HG03039 (cell line): ENCODE measurements at regions not wholly inside any gene's neighbourhood (a gene's known extent, or its start where the extent isn't known, plus 50 kb on each side); places are given as distances from the start of the nearest gene placed in this dataset.
"Not testable (repeated sequence)": the region's sequence is repeated elsewhere in the genome, so short reads cannot be mapped to it uniquely, and the experiment has no call there.

Experiments
- ATAC-seq: cut with Tn5 transposase; IDR thresholded peaks from one replicate; pipeline ENCODE4 v1.9.1; 2021; ENCODE audit warnings: mild to moderate bottlenecking, moderate library complexity; ENCODE audit not compliant: unreplicated experiment

GRCh38 chr15:36133742-36134141, 445.7 kb upstream of the CDIN1 start:
- no peak for ATAC-seq

- ATAC-seq: no peak
These were observed 443.4 kb upstream of the CDIN1 start for GRCh38 chr15:36136049-36136448.

GRCh38 chr15:36152936-36153335, 426.5 kb upstream of the CDIN1 start:
- no peak for ATAC-seq

DNA sequence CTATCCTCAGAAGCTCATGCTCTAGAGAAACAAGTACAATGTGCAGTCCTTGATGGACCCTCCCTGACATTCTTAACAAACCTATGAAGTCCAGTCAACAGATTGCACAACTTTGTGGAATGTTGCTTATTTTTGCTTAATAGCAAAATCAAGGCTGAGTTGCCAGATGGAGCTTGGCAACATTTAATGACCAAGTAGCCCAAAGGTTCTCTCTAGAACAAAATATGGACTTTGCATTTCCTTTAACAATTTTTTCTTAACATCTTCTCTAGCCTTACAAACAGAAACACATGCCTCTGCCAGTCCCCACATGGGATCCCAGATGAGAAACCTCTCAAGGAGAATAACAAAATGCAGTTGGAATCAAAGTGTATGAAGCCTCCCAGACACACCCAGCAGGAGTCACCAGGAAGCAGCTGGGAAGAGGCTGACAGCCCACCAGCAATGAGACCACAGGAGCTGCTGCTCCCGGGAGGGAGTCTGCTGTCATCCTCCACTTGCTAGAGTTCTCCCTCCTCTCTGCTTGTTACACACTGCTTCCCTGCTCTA, 422.5 kb upstream of the CDIN1 start:
- no peak for ATAC-seq

DNA sequence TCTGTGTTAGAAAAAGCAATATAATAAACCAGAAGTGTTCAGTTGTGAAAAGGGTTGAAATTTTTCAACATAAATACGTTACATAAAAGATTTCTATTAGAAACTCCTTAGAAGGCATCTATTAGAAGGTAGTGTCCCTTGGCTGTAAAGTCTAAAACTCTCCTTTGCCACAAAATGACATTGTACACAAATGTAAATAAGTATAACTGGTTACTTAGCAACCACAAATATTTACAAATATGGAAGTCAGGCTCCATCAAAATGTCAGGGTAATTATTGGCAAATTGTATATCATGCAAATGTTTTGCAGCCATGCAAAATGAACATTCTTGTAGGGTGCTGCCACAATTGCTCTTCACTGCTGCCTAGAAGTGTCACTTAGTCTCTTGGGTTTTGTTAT, 419.1 kb upstream of the CDIN1 start:
- ATAC-seq: no peak

GRCh38 chr15:36161108-36161507, 418.3 kb upstream of the CDIN1 start:
- ATAC-seq: no peak

- ATAC-seq: no peak
These were observed 417.6 kb upstream of the CDIN1 start for GRCh38 chr15:36161771-36162212.

DNA sequence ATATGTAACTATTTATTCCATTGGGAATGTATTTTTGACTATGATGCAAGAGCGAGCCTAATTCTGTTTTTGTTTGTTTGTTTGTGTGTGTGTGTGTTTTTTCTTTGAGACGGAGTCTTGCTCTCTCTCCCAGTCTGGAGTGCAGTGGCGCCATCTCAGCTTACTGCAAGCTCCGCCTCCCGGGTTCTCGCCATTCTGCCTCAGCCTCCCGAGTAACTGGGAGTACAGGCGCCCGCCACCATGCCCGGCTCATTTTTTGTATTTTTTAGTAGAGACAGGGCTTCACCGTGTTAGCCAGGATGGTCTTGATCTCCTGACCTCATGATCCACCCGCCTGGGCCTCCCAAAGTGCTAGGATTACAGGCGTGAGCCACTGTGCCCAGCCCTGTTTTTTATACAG, 415.4 kb upstream of the CDIN1 start:
- not testable (repeated sequence) for ATAC-seq

GRCh38 chr15:36172955-36173354, 406.5 kb upstream of the CDIN1 start:
- ATAC-seq: no peak

- ATAC-seq: no peak
These were observed 404.2 kb upstream of the CDIN1 start for GRCh38 chr15:36175186-36175740.

DNA sequence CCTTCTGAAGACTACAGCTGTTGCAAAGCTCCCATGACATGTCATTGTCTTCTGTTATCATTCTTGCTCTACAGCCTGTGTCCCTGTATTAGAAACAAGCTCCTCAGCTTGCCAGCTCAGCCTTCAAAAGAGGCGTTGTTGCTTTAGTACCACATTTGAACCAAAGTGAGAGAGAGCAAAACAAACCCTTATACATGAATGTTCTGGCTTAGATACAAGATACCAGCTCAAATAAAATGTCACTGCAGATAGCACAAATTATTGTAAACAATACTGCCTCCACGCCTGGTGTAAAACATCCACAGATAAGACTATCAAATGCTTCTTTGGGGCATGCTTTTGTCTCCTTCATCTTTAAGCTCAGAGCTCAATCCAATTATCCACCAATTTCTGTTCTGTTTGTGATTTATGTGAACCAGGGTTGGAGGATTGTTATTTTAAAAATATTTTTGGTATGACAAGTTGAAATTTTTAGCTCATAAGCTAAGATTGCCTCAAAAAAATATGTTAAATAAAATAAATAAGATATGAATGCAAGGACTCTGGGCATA, 403.6 kb upstream of the CDIN1 start:
- ATAC-seq: no peak

DNA sequence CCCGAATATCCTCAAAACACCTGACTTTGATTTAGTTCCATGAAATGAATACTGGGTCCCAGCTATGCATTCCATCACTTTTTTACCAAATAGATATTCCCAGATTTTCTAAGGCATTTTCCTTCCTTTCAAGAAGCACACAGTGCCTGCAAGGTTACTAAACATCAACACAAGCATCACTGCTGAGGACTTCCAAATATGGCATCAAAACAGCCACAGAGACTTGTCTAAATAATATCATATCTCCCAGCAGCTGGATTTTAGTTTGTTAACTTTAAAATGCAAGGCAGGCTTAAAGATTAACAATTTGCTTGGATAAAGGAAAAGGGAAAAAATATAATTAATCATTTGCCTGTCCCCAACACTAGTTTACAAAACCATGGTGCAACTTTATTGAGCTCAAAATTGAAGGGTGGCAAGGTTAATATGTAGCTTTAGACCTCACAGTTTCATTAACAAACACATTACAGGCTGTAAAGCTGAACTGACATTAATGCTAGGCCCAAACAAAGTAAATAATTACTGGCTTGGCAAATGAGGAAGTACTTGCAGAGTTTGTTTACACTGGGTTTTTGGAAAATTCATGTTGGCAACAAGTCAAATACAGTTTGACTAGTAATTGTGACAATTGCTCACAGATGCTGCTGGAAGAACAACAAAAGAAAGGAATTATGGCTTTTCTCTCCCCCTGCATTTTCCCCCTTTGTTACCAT, 401.7 kb upstream of the CDIN1 start:
- no peak for ATAC-seq

- ATAC-seq: no peak
These were observed 401.2 kb upstream of the CDIN1 start for GRCh38 chr15:36178303-36178633.

DNA sequence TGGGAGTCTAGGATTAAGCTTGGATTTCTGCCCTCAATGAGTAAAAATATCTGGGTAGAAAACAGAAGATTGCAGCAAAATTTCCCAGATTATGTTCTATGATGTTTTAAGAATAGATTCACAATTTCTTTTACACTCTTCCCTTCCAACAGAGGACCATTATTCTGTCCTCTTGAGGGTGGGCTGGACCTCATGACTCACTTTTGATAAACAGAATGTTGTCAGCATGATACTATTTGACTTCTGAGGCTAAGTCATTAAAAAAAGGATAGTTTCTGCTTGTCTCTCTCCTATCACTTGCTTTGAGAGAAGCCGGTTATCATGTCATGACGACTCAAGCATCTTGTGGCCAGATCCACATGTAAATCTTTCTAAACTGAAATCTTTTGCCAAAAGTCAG, 396.2 kb upstream of the CDIN1 start:
- no peak for ATAC-seq

- no peak for ATAC-seq
These were observed 394.0 kb upstream of the CDIN1 start for GRCh38 chr15:36185438-36185837.

GRCh38 chr15:36185845-36186244, 393.6 kb upstream of the CDIN1 start:
- ATAC-seq: no peak

GRCh38 chr15:36186376-36186775, 393.1 kb upstream of the CDIN1 start:
- no peak for ATAC-seq

- ATAC-seq: no peak
These were observed 388.0 kb upstream of the CDIN1 start for GRCh38 chr15:36191459-36191858.

DNA sequence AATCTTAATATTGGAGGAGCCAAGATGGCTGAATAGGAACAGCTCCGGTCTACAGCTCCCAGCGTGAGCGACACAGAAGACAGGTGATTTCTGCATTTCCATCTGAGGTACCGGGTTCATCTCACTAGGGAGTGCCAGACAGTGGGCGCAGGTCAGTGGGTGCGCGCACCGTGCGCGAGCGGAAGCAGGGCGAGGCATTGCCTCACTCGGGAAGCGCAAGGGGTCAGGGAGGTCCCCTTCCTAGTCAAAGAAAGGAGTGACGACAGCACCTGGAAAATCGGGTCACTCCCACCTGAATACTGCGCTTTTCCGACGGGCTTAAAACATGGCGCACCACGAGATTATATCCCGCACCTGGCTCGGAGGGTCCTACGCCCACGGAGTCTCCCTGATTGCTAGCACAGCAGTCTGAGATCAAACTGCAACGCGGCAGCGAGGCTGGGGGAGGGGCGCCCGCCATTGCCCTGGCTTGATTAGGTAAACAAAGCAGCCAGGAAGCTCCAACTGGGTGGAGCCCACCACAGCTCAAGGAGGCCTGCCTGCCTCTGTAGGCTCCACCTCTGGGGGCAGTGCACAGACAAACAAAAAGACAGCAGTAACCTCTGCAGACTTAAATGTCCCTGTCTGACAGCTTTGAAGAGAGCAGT, 383.9 kb upstream of the CDIN1 start:
- not testable (repeated sequence) for ATAC-seq

DNA sequence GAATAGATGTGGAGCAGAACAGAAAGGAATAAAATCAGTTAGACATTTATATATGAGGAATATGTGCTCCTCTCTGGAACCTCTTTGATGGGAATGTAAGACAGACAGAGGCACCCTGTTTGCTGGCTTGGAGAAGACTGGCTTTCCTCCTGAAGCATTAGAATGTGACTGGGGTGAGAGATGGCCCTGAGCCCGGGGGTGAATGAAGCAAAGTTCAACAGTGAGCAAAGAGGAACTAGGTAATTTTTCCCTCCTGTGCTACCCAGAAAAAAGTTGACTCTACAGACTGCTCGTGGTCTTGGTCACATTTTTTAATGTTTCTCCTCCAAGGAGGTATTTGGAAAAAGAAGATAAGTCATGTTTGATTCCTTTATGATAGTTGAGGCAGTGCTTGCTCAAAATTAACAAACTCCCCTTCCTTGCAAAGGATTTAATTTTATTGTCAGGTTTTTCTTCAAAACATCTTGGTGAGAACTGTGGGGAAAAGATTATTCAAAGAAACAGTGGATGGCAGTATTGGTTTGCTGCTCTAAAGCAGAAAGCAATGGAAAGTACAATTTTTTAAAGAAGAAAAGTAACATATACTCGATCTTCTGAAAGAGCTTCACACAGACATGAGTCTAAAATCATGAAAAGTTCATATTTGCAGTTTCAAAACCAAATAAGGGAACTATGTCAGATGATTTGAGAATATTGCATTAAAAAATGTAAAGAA, 370.4 kb upstream of the CDIN1 start:
- no peak for ATAC-seq

DNA sequence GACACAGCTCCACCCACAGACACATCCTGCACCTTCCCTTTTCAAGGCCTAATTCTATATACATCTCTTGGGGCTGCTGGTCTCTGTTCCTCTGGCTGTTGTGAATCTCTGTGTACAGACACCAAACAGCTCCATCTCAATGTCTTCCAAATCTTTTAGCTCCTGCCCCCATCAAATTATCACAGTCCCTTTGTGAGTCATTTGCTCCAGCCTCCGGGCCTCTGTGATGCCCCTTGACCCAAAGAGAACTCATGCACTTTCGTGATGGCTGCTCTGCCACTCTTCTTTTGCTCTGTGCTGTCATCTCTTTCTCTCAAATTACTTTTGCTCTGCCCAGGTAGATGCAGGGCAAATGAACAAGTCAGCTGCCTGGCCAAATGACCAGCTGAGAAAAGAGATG, 369.0 kb upstream of the CDIN1 start:
- ATAC-seq: no peak
